CD4-positive, alpha-beta T cell (primary cell): ENCODE measurements at regions not wholly inside any gene's neighbourhood (a gene's known extent, or its start where the extent isn't known, plus 50 kb on each side); places are given as distances from the start of the nearest gene placed in this dataset.

Source experiments
- ATAC-seq: fragments of 200-7000 bp; cut with Tn5 transposase; one replicate; pipeline ENCODE4 v1.10.0; 2022; ENCODE audit warnings: mild to moderate bottlenecking; ENCODE audit not compliant: poor library complexity
- CTCF ChIA-PET: fragments of 350-600 bp; sonication (Branson Sonifier 250); formaldehyde crosslinking; loops from one replicate; lab custom pipeline; 2021; ENCODE audit warnings: antibody characterized with exemption, inconsistent platforms; lab: Charles Lee
- POLR2A ChIA-PET: fragments of 350-600 bp; sonication (Branson Sonifier 250); formaldehyde crosslinking; loops from one replicate; lab custom pipeline; 2021; ENCODE audit warnings: antibody characterized with exemption, inconsistent platforms; lab: Charles Lee
- DNase-seq, 14 experiments: peaks; one replicate each; pipeline ENCODE4 v3.0.0-alpha.2; 2013 to 2020; ENCODE audit warnings: mixed read lengths in 2 of 14
- H3K27ac ChIP-seq, 2 donors: one replicate each; pipeline versions ENCODE4 v1.5.1 to v1.7.0; 2013; ENCODE audit warnings: low read length in 2 of 2, low read depth in 1 of 2, mild to moderate bottlenecking in 1 of 2
- H3K27me3 ChIP-seq, 2 experiments: 1 replicate in 1 of 2; 2 replicates in 1 of 2; pipeline versions ENCODE4 v1.6.1 to v1.7.0; 2013; ENCODE audit warnings: low read length in 2 of 2, control low read depth in 1 of 2, mild to moderate bottlenecking in 1 of 2, moderate library complexity in 1 of 2; ENCODE audit not compliant: insufficient read depth in 2 of 2, control insufficient read depth in 1 of 2
- H3K36me3 ChIP-seq: one replicate; pipeline ENCODE4 v1.6.1; 2013; ENCODE audit warnings: low read length, control low read depth; ENCODE audit not compliant: insufficient read depth
- H3K4me1 ChIP-seq: one replicate; pipeline ENCODE4 v1.6.1; 2013; ENCODE audit warnings: low read length, control low read depth; ENCODE audit not compliant: insufficient read depth
- H3K4me3 ChIP-seq: one replicate; pipeline ENCODE4 v1.5.1; 2013; ENCODE audit warnings: mild to moderate bottlenecking, low read length, moderate library complexity
- H3K9me3 ChIP-seq, 2 experiments: 1 replicate in 1 of 2; 2 replicates in 1 of 2; pipeline versions ENCODE4 v1.6.1 to v1.7.0; 2013; ENCODE audit warnings: low read length in 2 of 2, mild to moderate bottlenecking in 2 of 2, control low read depth in 1 of 2, moderate library complexity in 1 of 2; ENCODE audit not compliant: control insufficient read depth in 1 of 2, insufficient read depth in 1 of 2
- H3K27ac Mint-ChIP-seq: one replicate; pipeline ENCODE4 v1.8.0; 2020; ENCODE audit warnings: mixed read lengths
- H3K27me3 Mint-ChIP-seq: one replicate; pipeline ENCODE4 v1.8.0; 2021; ENCODE audit warnings: mixed read lengths
- H3K36me3 Mint-ChIP-seq: one replicate; pipeline ENCODE4 v1.8.0; 2021; ENCODE audit warnings: low read depth, mixed read lengths
- H3K4me1 Mint-ChIP-seq: one replicate; pipeline ENCODE4 v1.8.0; 2021; ENCODE audit warnings: low read depth, mixed read lengths
- H3K4me3 Mint-ChIP-seq: one replicate; pipeline ENCODE4 v1.8.0; 2020; ENCODE audit warnings: mild to moderate bottlenecking, mixed read lengths
- H3K9me3 Mint-ChIP-seq: one replicate; pipeline ENCODE4 v1.8.0; 2020; ENCODE audit warnings: mixed read lengths
- intact Hi-C, 2 experiments: fragments of 100-400 bp; cut with DNase I in 1 of 2; cut with micrococcal nuclease in 1 of 2; formaldehyde crosslinking; loops; one replicate each; pipeline versions ENCODE4 v1.15.1 to v1.9.0; 2023 to 2025; cut with DNase I, micrococcal nuclease
- TF ChIP-seq, protein P1 (sequence below): fragments of 200-600 bp; IDR thresholded peaks from one replicate; pipeline ENCODE4 v1.8.0; 2022; ENCODE audit warnings: antibody characterized with exemption, mild to moderate bottlenecking

DNA sequence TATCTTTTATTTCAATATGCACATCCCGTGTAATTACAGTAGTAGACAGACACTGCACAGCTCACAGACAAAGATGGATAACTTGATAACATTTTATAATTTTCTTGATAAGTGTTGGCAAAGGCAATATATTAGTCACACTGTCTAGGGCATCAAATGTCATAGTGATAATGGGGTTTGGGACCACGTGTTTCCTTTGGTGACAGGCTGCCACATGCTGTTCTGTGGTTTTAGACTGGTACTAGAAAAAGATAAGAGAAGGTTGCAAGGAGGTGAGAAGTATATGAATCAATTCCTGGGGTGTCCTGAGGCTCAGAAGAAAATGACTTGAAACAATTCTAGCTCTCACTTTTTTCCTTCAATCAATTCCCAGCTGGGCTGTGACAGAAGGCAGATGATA lies 258.8 kb upstream of the CHD1 start:
- Mint-ChIP-seq H3K9me3 (peaks cover 2% of the 10 kb centered on the region), H3K27ac (no peak overlapping the region), H3K4me1 (no peaks in the 10 kb centered on the region), H3K27me3 (peaks cover 11% of the 10 kb centered on the region), H3K36me3 (no peaks in the 10 kb centered on the region), H3K4me3 (no peak overlapping the region)
- POLR2A ChIA-PET, result no interaction called here
- Histone ChIP-seq H3K27ac (no peak overlapping the region), H3K9me3 (no peaks in the 10 kb centered on the region), H3K4me3 (no peak overlapping the region), H3K36me3 (no peaks in the 10 kb centered on the region), H3K27me3 (no peaks in the 10 kb centered on the region), H3K4me1 (no peaks in the 10 kb centered on the region)
- ATAC-seq (no peak), DNase-seq (no peak)
- TF ChIP-seq, protein P1, sequence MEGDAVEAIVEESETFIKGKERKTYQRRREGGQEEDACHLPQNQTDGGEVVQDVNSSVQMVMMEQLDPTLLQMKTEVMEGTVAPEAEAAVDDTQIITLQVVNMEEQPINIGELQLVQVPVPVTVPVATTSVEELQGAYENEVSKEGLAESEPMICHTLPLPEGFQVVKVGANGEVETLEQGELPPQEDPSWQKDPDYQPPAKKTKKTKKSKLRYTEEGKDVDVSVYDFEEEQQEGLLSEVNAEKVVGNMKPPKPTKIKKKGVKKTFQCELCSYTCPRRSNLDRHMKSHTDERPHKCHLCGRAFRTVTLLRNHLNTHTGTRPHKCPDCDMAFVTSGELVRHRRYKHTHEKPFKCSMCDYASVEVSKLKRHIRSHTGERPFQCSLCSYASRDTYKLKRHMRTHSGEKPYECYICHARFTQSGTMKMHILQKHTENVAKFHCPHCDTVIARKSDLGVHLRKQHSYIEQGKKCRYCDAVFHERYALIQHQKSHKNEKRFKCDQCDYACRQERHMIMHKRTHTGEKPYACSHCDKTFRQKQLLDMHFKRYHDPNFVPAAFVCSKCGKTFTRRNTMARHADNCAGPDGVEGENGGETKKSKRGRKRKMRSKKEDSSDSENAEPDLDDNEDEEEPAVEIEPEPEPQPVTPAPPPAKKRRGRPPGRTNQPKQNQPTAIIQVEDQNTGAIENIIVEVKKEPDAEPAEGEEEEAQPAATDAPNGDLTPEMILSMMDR, result no peak
- intact Hi-C loops, result no loop called here
- CTCF ChIA-PET, result no interaction called here

DNA sequence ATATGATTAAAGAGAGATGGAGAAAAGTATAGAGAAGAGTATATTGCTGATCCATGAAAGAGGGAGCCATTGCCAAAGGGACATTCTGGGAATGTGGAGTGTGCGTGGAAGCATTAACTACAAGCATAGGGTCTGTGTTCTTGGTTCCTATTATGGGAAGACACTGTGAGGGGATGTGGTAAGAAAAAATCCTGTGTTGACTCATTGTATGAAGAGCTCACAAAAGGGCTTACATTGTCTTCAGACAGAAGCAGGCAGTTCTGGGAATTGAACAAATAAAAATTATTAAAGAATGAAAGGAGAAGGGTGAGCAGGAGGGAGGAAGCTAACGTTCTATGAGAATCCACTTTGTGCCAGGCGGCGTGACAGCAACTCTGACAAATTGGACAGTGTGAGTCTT lies 250.4 kb upstream of the CHD1 start:
- Mint-ChIP-seq H3K27ac (no peak overlapping the region), H3K4me1 (no peaks in the 10 kb centered on the region), H3K9me3 (no peaks in the 10 kb centered on the region), H3K36me3 (no peaks in the 10 kb centered on the region), H3K4me3 (no peak overlapping the region), H3K27me3 (no peaks in the 10 kb centered on the region)
- no peak overlapping the region for H3K4me3 ChIP-seq
- no peaks in the 10 kb centered on the region for H3K36me3 ChIP-seq
- CTCF ChIA-PET, result interaction anchor here (1.1 kb wide), 1 partner anchor 11 kb away, joined by 3 read pairs; no protein-coding TSS in a partner anchor
- no peaks in the 10 kb centered on the region for H3K27me3 ChIP-seq
- H3K27ac ChIP-seq, result no peak overlapping the region
- no peak for ATAC-seq
- no peaks in the 10 kb centered on the region for H3K9me3 ChIP-seq
- TF ChIP-seq, protein P1, result no peak
- H3K4me1 ChIP-seq, result no peaks in the 10 kb centered on the region
- POLR2A ChIA-PET, result no interaction called here
- intact Hi-C loops, result no loop called here
- DNase-seq, result no peak

DNA sequence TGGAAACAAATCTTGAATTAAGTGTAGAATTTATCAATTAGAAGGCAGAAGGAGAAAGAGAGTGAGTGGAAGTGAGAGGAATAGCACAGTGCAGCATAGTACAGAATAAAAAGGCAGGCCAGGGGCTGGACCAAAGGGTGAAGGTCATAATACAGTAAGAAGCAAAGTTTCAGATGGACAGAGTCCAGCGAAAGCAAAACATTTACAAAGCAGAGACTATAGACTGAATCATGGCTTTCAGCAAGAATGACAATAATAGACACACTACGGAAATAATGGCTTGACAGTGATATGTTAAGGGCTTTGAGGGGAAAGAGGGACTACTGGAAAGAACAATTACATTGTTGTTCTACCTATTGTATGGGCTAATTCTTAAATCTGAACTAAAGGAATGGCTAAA lies 249.0 kb upstream of the CHD1 start:
- no peaks in the 10 kb centered on the region for H3K36me3 ChIP-seq
- intact Hi-C loops, result no loop called here
- no peak overlapping the region for H3K4me3 ChIP-seq
- Mint-ChIP-seq H3K4me3 (no peak overlapping the region), H3K4me1 (no peaks in the 10 kb centered on the region), H3K27ac (no peak overlapping the region), H3K36me3 (no peaks in the 10 kb centered on the region), H3K27me3 (no peaks in the 10 kb centered on the region), H3K9me3 (no peaks in the 10 kb centered on the region)
- no peaks in the 10 kb centered on the region for H3K27me3 ChIP-seq
- CTCF ChIA-PET, result no interaction called here
- H3K4me1 ChIP-seq, result no peaks in the 10 kb centered on the region
- no peaks in the 10 kb centered on the region for H3K9me3 ChIP-seq
- DNase-seq (no peak), ATAC-seq (no peak)
- TF ChIP-seq, protein P1, result no peak
- H3K27ac ChIP-seq, result no peak overlapping the region
- POLR2A ChIA-PET, result no interaction called here
